VCaP (cell line): ENCODE measurements at regions not wholly inside any gene's neighbourhood (a gene's known extent, or its start where the extent isn't known, plus 50 kb on each side); places are given as distances from the start of the nearest gene placed in this dataset.
"Not testable (repeated sequence)": the region's sequence is repeated elsewhere in the genome, so short reads cannot be mapped to it uniquely, and the experiment has no call there.

ENCODE experiments used
- H3K27ac ChIP-seq: fragments of 450-650 bp; 2 replicates; pipeline ENCODE4 v1.5.1; 2017
- CTCF ChIP-seq: fragments of 450-650 bp; conservative IDR thresholded peaks from 2 replicates; pipeline ENCODE4 v1.5.1; 2017; ENCODE audit warnings: mild to moderate bottlenecking, moderate library complexity

- no peak overlapping the region for H3K27ac ChIP-seq
- no peak for TF ChIP-seq CTCF
Measured at GRCh38 chr5:98206566-98206965, 566.9 kb upstream of the RGMB start.

- no peak overlapping the region for H3K27ac ChIP-seq
Measured at GRCh38 chr5:98209418-98209817, 564.0 kb upstream of the RGMB start.

GRCh38 chr5:98214240-98215051, 559.0 kb upstream of the RGMB start:
- TF ChIP-seq CTCF = no peak
- H3K27ac ChIP-seq = no peak overlapping the region

More at GRCh38 chr5:98209418-98209817, 564.0 kb upstream of the RGMB start:
- TF ChIP-seq CTCF = no peak

- no peak overlapping the region for H3K27ac ChIP-seq
- TF ChIP-seq CTCF = no peak
Measured at GRCh38 chr5:98217138-98217537, 556.3 kb upstream of the RGMB start.

- TF ChIP-seq CTCF = no peak
Measured at GRCh38 chr5:98218838-98219237, 554.6 kb upstream of the RGMB start.

GRCh38 chr5:98227489-98227888, 546.0 kb upstream of the RGMB start:
- TF ChIP-seq CTCF = no peak

More at GRCh38 chr5:98218838-98219237, 554.6 kb upstream of the RGMB start:
- no peak overlapping the region for H3K27ac ChIP-seq

GRCh38 chr5:98231089-98231488, 542.4 kb upstream of the RGMB start:
- no peak overlapping the region for H3K27ac ChIP-seq
- no peak for TF ChIP-seq CTCF

More at GRCh38 chr5:98227489-98227888, 546.0 kb upstream of the RGMB start:
- H3K27ac ChIP-seq = no peak overlapping the region

- H3K27ac ChIP-seq = not testable (repeated sequence)
Measured at GRCh38 chr5:98237794-98238193, 535.7 kb upstream of the RGMB start.
